ENCODE measurements at regions not wholly inside any gene's neighbourhood (a gene's known extent, or its start where the extent isn't known, plus 50 kb on each side); places are given as distances from the start of the nearest gene placed in this dataset.

DNA sequence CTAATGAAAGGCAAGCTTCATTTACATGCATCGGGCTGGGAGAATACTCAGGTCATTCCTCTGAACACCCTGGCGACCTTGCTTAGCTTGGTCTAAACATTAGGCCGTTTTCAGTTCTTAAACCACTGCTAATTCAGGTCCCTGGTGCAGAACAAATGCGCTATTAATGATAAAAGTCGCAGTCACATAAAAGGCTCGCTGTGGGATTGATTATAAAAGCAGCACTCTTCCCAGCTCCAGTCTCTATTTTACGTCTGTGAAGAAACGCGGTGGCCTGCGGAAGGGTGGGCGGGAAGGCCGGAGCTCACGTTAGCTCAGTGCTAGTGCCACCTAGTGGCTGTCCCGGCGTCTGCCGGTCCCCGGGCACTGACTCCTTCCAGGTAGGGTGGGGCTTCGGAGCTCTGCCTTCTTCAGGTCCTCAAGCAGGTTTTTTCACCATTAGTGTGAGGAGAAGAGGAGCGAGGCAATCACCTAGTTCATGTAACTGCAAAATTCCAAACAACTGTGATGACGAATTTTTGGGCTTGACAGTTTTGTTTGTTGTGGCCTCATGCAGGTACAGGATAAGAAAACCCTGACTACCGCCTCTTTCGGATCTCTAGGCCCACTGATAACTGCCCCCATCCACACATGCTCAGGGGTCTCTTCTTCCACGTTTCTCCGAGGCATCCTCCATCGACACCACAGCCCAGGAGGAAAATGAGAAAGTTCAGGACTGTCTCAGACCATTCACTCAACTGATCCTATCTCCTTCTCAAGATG lies 66.5 kb upstream of the CLMP start:
- Histone ChIP-seq H3K36me3 (ENCODE audit: control insufficient read depth, insufficient read depth, low read length) (no peaks in the 10 kb centered on the region), H3K27me3 (ENCODE audit: control insufficient read depth, insufficient read depth, low read length, poor library complexity, severe bottlenecking) (peaks cover 9% of the 10 kb centered on the region), H3K9ac (ENCODE audit: extremely low read depth, low read length, poor library complexity, severe bottlenecking) (no peak overlapping the region), H3K27ac (ENCODE audit: low read depth, low read length) (no peak overlapping the region), H3K4me3 (ENCODE audit: low read length) (no peak overlapping the region), H3K9me3 (ENCODE audit: control insufficient read depth, low read length) (peaks cover 32% of the 10 kb centered on the region), H3K4me1 (ENCODE audit: control insufficient read depth, insufficient read depth, low read length) (no peaks in the 10 kb centered on the region)
- peaks cover 3% of the 10 kb centered on the region for H3K36me3 Mint-ChIP-seq (ENCODE audit: low read depth)
- peaks cover 34% of the 10 kb centered on the region for H3K9me3 Mint-ChIP-seq
- no peak overlapping the region for H3K27ac Mint-ChIP-seq
- no peak overlapping the region for H3K4me3 Mint-ChIP-seq
- H3K4me1 Mint-ChIP-seq: peaks cover 10% of the 10 kb centered on the region
- TF ChIP-seq, protein P1, sequence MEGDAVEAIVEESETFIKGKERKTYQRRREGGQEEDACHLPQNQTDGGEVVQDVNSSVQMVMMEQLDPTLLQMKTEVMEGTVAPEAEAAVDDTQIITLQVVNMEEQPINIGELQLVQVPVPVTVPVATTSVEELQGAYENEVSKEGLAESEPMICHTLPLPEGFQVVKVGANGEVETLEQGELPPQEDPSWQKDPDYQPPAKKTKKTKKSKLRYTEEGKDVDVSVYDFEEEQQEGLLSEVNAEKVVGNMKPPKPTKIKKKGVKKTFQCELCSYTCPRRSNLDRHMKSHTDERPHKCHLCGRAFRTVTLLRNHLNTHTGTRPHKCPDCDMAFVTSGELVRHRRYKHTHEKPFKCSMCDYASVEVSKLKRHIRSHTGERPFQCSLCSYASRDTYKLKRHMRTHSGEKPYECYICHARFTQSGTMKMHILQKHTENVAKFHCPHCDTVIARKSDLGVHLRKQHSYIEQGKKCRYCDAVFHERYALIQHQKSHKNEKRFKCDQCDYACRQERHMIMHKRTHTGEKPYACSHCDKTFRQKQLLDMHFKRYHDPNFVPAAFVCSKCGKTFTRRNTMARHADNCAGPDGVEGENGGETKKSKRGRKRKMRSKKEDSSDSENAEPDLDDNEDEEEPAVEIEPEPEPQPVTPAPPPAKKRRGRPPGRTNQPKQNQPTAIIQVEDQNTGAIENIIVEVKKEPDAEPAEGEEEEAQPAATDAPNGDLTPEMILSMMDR (conservative IDR thresholded peaks at IDR 0.05): peak; percentile 98
- WGBS, 2 experiments (ENCODE audit: insufficient coverage in 1 of 2, insufficient read length in 1 of 2): 30 to 37% methylated on average over 14 to 25 of the region's 25 CpGs
- DNase-seq: peak; percentile 97
- H3K27me3 Mint-ChIP-seq (ENCODE audit: insufficient read depth): peaks cover 12% of the 10 kb centered on the region

DNA sequence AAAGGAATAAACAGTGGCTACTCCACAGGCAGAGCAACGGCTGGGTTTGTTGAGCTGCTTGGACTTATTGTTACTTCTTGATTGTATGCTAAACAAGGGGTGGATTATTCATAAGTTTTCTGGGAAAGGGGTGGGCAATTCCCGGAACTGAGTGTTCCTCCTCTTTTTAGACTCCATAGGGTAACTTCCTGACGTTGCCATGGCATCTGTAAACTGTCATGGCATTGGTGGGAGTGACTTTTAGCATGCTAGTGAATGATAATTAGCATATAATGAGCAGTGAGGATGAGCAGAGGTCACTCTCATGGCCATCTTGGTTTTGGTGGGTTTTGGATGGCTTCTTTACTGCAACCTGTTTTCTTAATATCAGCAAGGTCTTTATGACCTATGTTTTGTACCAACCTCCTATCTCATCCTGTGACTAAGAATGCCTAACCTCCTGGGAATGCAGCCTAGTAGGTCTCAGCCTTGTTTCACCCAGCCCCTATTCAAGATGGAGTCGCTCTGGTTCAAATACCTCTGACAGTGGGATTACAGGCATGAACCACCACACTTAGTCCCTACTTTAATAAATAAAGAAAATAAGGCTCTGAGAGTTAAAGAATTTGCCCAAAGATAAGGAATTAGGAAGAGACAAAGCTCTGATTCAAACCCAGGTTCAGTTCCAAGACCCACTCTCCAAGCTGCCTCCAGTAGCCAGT lies 65.6 kb upstream of the CLMP start:
- Histone ChIP-seq H3K27ac (ENCODE audit: low read depth, low read length) (no peak overlapping the region), H3K9me3 (ENCODE audit: control insufficient read depth, low read length) (peaks cover 32% of the 10 kb centered on the region), H3K9ac (ENCODE audit: extremely low read depth, low read length, poor library complexity, severe bottlenecking) (no peak overlapping the region), H3K27me3 (ENCODE audit: control insufficient read depth, insufficient read depth, low read length, poor library complexity, severe bottlenecking) (peaks cover 9% of the 10 kb centered on the region), H3K4me1 (ENCODE audit: control insufficient read depth, insufficient read depth, low read length) (no peaks in the 10 kb centered on the region), H3K36me3 (ENCODE audit: control insufficient read depth, insufficient read depth, low read length) (no peaks in the 10 kb centered on the region), H3K4me3 (ENCODE audit: low read length) (no peak overlapping the region)
- no peak for DNase-seq
- Mint-ChIP-seq H3K27me3 (ENCODE audit: insufficient read depth) (peaks cover 15% of the 10 kb centered on the region), H3K9me3 (peaks cover 40% of the 10 kb centered on the region), H3K27ac (no peak overlapping the region), H3K4me3 (no peak overlapping the region), H3K36me3 (ENCODE audit: low read depth) (peaks cover 3% of the 10 kb centered on the region), H3K4me1 (peaks cover 18% of the 10 kb centered on the region)
- 97 to 100% methylated on average over 2 to 4 of the region's 4 CpGs for WGBS, 2 experiments (ENCODE audit: insufficient coverage in 1 of 2, insufficient read length in 1 of 2)
- TF ChIP-seq, protein P1 (conservative IDR thresholded peaks at IDR 0.05): no peak

DNA sequence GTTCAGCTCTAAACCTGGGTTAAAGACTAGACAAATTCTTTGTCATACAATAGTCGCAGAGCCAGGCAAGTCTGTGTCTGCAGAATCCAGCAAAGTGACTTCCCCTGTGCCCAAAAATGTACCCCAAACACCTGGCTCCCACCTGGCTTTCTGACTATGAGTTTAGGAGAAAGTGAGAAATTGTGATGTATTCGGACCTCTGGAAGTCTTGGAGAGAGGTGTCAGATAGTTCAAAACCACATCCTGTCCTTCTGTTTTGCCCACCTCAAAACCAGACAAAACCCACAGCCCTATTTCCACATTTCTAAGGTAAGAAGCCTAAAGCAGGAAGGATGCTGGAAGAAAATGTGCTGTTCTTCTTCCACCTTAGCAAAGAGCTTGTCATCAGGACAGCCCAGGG lies 63.8 kb upstream of the CLMP start:
- TF ChIP-seq, protein P1 (conservative IDR thresholded peaks at IDR 0.05): no peak
- no peak for DNase-seq
- peaks cover 6% of the 10 kb centered on the region for H3K27me3 Mint-ChIP-seq (ENCODE audit: insufficient read depth)
- Histone ChIP-seq H3K4me3 (ENCODE audit: low read length) (no peak overlapping the region), H3K36me3 (ENCODE audit: control insufficient read depth, insufficient read depth, low read length) (no peaks in the 10 kb centered on the region), H3K9me3 (ENCODE audit: control insufficient read depth, low read length) (peaks cover 32% of the 10 kb centered on the region), H3K27me3 (ENCODE audit: control insufficient read depth, insufficient read depth, low read length, poor library complexity, severe bottlenecking) (no peaks in the 10 kb centered on the region), H3K27ac (ENCODE audit: low read depth, low read length) (no peak overlapping the region), H3K4me1 (ENCODE audit: control insufficient read depth, insufficient read depth, low read length) (no peaks in the 10 kb centered on the region), H3K9ac (ENCODE audit: extremely low read depth, low read length, poor library complexity, severe bottlenecking) (no peak overlapping the region)
- no peak overlapping the region for H3K27ac Mint-ChIP-seq
- peaks cover 3% of the 10 kb centered on the region for H3K36me3 Mint-ChIP-seq (ENCODE audit: low read depth)
- peaks cover 40% of the 10 kb centered on the region for H3K9me3 Mint-ChIP-seq
- H3K4me1 Mint-ChIP-seq: peaks cover 14% of the 10 kb centered on the region
- no peak overlapping the region for H3K4me3 Mint-ChIP-seq
- 68% methylated on average over 2 of the region's 2 CpGs; no CpG with 5 or more reads in 1 of the 2 experiments for WGBS, 2 experiments (ENCODE audit: insufficient coverage in 1 of 2, insufficient read length in 1 of 2)

All from endodermal cell (in vitro differentiated cells).